Breast epithelium (tissue), 3 donors: ENCODE measurements at regions not wholly inside any gene's neighbourhood (a gene's known extent, or its start where the extent isn't known, plus 50 kb on each side); places are given as distances from the start of the nearest gene placed in this dataset.

ENCODE experiments used
- CTCF ChIP-seq, 3 donors: fragments of 450-650 bp; IDR thresholded peaks; one replicate each; pipeline ENCODE4 v1.5.1; 2016 to 2017; ENCODE audit warnings: antibody characterized with exemption in 3 of 3, mild to moderate bottlenecking in 3 of 3, moderate library complexity in 3 of 3
- POLR2A ChIP-seq: fragments of 450-650 bp; IDR thresholded peaks from one replicate; pipeline ENCODE4 v1.6.1; 2016; ENCODE audit warnings: antibody characterized with exemption, mild to moderate bottlenecking, moderate library complexity
- POLR2AphosphoS5 ChIP-seq, 3 donors: sonication (generic); formaldehyde crosslinking; IDR thresholded peaks; one replicate each; pipeline ENCODE4 v1.6.1; 2017; ENCODE audit warnings: antibody characterized with exemption in 3 of 3

- TF ChIP-seq CTCF (IDR thresholded peaks at IDR 0.05): no peak
- TF ChIP-seq POLR2A: no peak
- peak in 1 of 3 donors; percentile 39 for TF ChIP-seq POLR2AphosphoS5 (IDR thresholded peaks at IDR 0.05)
These were observed 752.8 kb upstream of the ADAMTS16 start for GRCh38 chr5:4387290-4387689.
